ENCODE measurements at regions not wholly inside any gene's neighbourhood (a gene's known extent, or its start where the extent isn't known, plus 50 kb on each side); places are given as distances from the start of the nearest gene placed in this dataset.

GRCh38 chr3:144554889-144555288 lies 583.3 kb downstream of the DIPK2A start:
- TF ChIP-seq, protein P1, sequence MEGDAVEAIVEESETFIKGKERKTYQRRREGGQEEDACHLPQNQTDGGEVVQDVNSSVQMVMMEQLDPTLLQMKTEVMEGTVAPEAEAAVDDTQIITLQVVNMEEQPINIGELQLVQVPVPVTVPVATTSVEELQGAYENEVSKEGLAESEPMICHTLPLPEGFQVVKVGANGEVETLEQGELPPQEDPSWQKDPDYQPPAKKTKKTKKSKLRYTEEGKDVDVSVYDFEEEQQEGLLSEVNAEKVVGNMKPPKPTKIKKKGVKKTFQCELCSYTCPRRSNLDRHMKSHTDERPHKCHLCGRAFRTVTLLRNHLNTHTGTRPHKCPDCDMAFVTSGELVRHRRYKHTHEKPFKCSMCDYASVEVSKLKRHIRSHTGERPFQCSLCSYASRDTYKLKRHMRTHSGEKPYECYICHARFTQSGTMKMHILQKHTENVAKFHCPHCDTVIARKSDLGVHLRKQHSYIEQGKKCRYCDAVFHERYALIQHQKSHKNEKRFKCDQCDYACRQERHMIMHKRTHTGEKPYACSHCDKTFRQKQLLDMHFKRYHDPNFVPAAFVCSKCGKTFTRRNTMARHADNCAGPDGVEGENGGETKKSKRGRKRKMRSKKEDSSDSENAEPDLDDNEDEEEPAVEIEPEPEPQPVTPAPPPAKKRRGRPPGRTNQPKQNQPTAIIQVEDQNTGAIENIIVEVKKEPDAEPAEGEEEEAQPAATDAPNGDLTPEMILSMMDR (conservative IDR thresholded peaks at IDR 0.05) = no peak
- no peak for TF ChIP-seq EZH2 (IDR thresholded peaks at IDR 0.05; ENCODE audit: low read depth)

Data from PC-9 (cell line).